ENCODE measurements at regions not wholly inside any gene's neighbourhood (a gene's known extent, or its start where the extent isn't known, plus 50 kb on each side); places are given as distances from the start of the nearest gene placed in this dataset.

DNA sequence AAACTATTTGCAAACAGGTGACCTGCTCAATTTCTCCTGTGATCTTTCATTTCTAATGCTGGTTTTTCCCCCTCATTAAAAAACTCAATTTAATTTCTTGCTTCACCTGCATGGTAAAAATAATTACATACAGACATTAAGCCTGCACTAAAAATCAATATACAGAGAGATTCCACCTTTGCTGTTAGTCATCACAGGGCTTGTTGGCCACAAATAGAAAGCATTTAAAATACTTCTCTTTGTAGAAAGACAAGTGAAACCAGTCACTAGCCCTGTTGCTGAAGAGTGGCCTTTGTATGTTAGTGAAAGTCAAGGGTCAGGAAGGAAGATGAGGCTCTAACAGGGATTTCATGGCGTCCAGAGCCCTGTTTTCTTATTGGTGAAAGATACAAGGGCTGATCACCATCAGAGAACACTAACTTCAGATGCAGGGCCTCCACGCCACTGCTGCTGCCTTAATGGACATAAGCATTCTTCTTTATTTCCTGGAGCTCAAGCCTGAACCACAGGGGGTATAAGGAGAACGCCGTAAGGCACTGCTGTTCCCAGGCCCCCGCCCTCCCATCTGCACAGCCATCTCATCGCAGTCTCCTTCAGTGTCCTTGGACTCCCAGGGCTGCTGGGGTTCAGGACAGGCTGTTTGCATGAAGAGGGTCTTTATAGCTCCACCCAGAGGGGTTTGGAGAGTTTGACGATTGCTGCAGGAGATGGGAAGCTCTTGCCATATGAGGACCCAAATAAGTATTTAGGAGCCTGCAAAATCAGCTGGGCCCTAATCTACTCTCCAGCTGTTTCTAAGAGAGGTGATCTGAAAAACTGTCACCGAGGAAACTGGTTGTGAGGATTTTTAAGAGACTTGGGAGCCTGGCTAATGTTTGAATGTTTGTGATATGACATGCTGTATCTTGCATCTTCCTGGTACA lies 117.3 kb upstream of the IRF2BP2 start:
- TF ChIP-seq EP300 (conservative IDR thresholded peaks at IDR 0.05; ENCODE audit: poor library complexity, severe bottlenecking): no peak
- no peak for TF ChIP-seq SMC3 (conservative IDR thresholded peaks at IDR 0.05; ENCODE audit: poor library complexity)

Measured in neural cell (in vitro differentiated cells).